Hepatocyte (in vitro differentiated cells): ENCODE measurements at regions not wholly inside any gene's neighbourhood (a gene's known extent, or its start where the extent isn't known, plus 50 kb on each side); places are given as distances from the start of the nearest gene placed in this dataset.

Experiments used
- EZH2phosphoT487 ChIP-seq: fragments of 200-600 bp; sonication (generic); IDR thresholded peaks from one replicate; pipeline ENCODE4 v1.6.1; 2018; ENCODE audit warnings: antibody characterized with exemption, mild to moderate bottlenecking, low read depth, moderate library complexity; ENCODE audit not compliant: unreplicated experiment, severe bottlenecking
- TF ChIP-seq, protein P1 (sequence below): fragments of 200-600 bp; sonication (generic); IDR thresholded peaks from 2 replicates; pipeline ENCODE4 v1.5.1; 2016; ENCODE audit warnings: antibody characterized with exemption, mild to moderate bottlenecking; ENCODE audit not compliant: poor library complexity

- no peak for TF ChIP-seq EZH2phosphoT487
- TF ChIP-seq, protein P1, sequence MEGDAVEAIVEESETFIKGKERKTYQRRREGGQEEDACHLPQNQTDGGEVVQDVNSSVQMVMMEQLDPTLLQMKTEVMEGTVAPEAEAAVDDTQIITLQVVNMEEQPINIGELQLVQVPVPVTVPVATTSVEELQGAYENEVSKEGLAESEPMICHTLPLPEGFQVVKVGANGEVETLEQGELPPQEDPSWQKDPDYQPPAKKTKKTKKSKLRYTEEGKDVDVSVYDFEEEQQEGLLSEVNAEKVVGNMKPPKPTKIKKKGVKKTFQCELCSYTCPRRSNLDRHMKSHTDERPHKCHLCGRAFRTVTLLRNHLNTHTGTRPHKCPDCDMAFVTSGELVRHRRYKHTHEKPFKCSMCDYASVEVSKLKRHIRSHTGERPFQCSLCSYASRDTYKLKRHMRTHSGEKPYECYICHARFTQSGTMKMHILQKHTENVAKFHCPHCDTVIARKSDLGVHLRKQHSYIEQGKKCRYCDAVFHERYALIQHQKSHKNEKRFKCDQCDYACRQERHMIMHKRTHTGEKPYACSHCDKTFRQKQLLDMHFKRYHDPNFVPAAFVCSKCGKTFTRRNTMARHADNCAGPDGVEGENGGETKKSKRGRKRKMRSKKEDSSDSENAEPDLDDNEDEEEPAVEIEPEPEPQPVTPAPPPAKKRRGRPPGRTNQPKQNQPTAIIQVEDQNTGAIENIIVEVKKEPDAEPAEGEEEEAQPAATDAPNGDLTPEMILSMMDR: no peak
These were observed 176.7 kb downstream of the NUAK1 start for GRCh38 chr12:105961821-105962671.
